PC-9 (cell line): ENCODE measurements at regions not wholly inside any gene's neighbourhood (a gene's known extent, or its start where the extent isn't known, plus 50 kb on each side); places are given as distances from the start of the nearest gene placed in this dataset.

ENCODE experiments used
- BruUV-seq: library from RNA; stranded (reverse); fragments of 400-500 nt; replicated peaks from 2 replicates; lab custom pipeline; 2021; lab: Mats Ljungman, UMichigan
- CTCF ChIA-PET: fragments of 300-600 bp; sonication (Branson Sonifier 250); formaldehyde crosslinking; loops from one replicate; lab custom pipeline; 2022; ENCODE audit warnings: antibody characterized with exemption; lab: Charles Lee
- POLR2A ChIA-PET: fragments of 300-600 bp; sonication (Branson Sonifier 250); formaldehyde crosslinking; loops from one replicate; lab custom pipeline; 2022; ENCODE audit warnings: antibody characterized with exemption; ENCODE audit not compliant: unreplicated experiment; lab: Charles Lee
- DNase-seq, 2 experiments: peaks; one replicate each; pipeline versions ENCODE4 v3.0.0 to v3.0.0-alpha.2; 2015 to 2022; ENCODE audit warnings: mixed read lengths in 1 of 2
- H2AFZ ChIP-seq: fragments of 200-600 bp; sonication (generic); 2 replicates; pipeline ENCODE4 v1.8.1; 2017; ENCODE audit warnings: antibody characterized with exemption
- H3F3A ChIP-seq: fragments of 200-600 bp; sonication (generic); 2 replicates; pipeline ENCODE4 v1.8.1; 2017; ENCODE audit warnings: antibody characterized with exemption, mild to moderate bottlenecking, low read depth; ENCODE audit not compliant: insufficient read depth
- H3K27ac ChIP-seq: fragments of 200-600 bp; sonication (generic); 2 replicates; pipeline ENCODE4 v1.6.1; 2016; ENCODE audit warnings: mixed run types
- H3K27me3 ChIP-seq: fragments of 200-600 bp; sonication (generic); 2 replicates; pipeline ENCODE4 v1.6.1; 2016; ENCODE audit warnings: low read depth, mixed run types; ENCODE audit not compliant: insufficient read depth
- H3K36me3 ChIP-seq: fragments of 200-600 bp; sonication (generic); 2 replicates; pipeline ENCODE4 v1.6.1; 2016; ENCODE audit warnings: low read depth, mixed run types
- H3K4me1 ChIP-seq: fragments of 200-600 bp; sonication (generic); replicated peaks from 2 replicates; pipeline ENCODE4 v1.6.1; 2016; ENCODE audit warnings: mixed run types; ENCODE audit not compliant: insufficient read depth
- H3K4me2 ChIP-seq: fragments of 200-600 bp; sonication (generic); 2 replicates; pipeline ENCODE4 v1.6.1; 2017; ENCODE audit warnings: mixed run types
- H3K4me3 ChIP-seq: fragments of 200-600 bp; sonication (generic); 2 replicates; pipeline ENCODE4 v1.6.1; 2016; ENCODE audit warnings: mixed run types
- H3K79me2 ChIP-seq: fragments of 200-600 bp; sonication (generic); 2 replicates; pipeline ENCODE4 v1.6.1; 2017; ENCODE audit warnings: low read depth, mixed run types
- H3K9me2 ChIP-seq: fragments of 200-600 bp; sonication (generic); 2 replicates; pipeline ENCODE4 v1.8.1; 2017; ENCODE audit warnings: mild to moderate bottlenecking; ENCODE audit not compliant: insufficient read depth
- H3K9me3 ChIP-seq: fragments of 200-600 bp; sonication (generic); 2 replicates; pipeline ENCODE4 v1.8.1; 2016; ENCODE audit warnings: low read depth; ENCODE audit not compliant: insufficient read depth
- H4K20me1 ChIP-seq: fragments of 200-600 bp; sonication (generic); 2 replicates; pipeline ENCODE4 v1.8.1; 2017; ENCODE audit not compliant: insufficient read depth
- EZH2 ChIP-seq: fragments of 200-600 bp; sonication (generic); IDR thresholded peaks from 2 replicates; pipeline ENCODE4 v1.8.0; 2017; ENCODE audit warnings: antibody characterized with exemption, low read depth
- intact Hi-C: fragments of 100-400 bp; cut with micrococcal nuclease; formaldehyde crosslinking; loops from one replicate; pipeline ENCODE4 v1.10.0; 2022; ENCODE audit not compliant: unreplicated experiment
- TF ChIP-seq, protein P1 (sequence below): fragments of 200-600 bp; sonication (generic); conservative IDR thresholded peaks from 2 replicates; pipeline ENCODE4 v1.6.1; 2017; ENCODE audit warnings: mixed run types, antibody characterized with exemption, mild to moderate bottlenecking, moderate library complexity

DNA sequence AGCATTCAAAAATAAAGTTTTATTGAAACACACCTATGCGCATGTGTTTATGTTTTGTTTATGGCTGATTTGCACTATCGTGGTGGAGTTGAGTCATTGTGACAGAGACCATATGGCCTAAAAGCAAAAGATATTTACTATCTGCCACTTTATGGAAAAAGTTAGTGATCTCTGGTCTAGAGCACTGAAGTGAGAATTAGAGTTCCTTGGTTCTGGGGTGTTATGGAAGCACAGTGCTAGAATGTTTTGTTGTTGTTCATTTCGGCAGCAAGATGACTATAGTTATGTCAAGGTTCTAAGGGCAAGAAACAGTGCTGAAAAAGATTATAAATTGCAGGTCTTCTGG, 416.5 kb downstream of the SLC4A3 start:
- CTCF ChIA-PET, result no interaction called here
- POLR2A ChIA-PET, result interaction anchor here (0.6 kb wide), 1 partner anchor 9 kb away, joined by 6 read pairs; no protein-coding TSS in a partner anchor

DNA sequence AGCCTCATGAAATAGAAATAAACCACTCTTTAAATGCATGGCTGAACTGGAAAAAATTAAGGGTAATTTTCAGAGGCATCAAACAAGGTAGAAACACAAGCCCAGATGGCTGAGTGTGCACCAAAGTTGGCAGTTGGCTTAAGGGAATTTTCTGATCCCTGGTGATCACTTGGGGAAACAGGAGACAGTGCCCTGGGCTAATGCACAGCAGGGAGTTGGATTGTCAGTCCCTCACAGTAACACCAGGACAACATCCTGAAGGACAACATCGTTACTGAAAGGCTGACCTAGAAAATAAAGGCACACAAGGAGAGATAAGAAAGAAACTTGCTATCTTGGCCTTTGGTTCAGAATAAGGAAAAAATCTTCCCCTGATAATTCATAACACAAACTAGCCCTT, 417.0 kb downstream of the SLC4A3 start:
- Histone ChIP-seq H3K4me1 (peaks cover 12% of the 10 kb centered on the region), H3K36me3 (no peaks in the 10 kb centered on the region), H4K20me1 (no peaks in the 10 kb centered on the region), H3K9me3 (no peaks in the 10 kb centered on the region), H3K4me3 (no peak overlapping the region), H3K27ac (no peak overlapping the region), H2AFZ (no peak overlapping the region), H3K79me2 (no peaks in the 10 kb centered on the region), H3K4me2 (no peak overlapping the region), H3K27me3 (no peaks in the 10 kb centered on the region), H3F3A (no peaks in the 10 kb centered on the region), H3K9me2 (no peaks in the 10 kb centered on the region; the same call in 1 of the 2 replicates)
- TF ChIP-seq, protein P1, sequence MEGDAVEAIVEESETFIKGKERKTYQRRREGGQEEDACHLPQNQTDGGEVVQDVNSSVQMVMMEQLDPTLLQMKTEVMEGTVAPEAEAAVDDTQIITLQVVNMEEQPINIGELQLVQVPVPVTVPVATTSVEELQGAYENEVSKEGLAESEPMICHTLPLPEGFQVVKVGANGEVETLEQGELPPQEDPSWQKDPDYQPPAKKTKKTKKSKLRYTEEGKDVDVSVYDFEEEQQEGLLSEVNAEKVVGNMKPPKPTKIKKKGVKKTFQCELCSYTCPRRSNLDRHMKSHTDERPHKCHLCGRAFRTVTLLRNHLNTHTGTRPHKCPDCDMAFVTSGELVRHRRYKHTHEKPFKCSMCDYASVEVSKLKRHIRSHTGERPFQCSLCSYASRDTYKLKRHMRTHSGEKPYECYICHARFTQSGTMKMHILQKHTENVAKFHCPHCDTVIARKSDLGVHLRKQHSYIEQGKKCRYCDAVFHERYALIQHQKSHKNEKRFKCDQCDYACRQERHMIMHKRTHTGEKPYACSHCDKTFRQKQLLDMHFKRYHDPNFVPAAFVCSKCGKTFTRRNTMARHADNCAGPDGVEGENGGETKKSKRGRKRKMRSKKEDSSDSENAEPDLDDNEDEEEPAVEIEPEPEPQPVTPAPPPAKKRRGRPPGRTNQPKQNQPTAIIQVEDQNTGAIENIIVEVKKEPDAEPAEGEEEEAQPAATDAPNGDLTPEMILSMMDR, result no peak
- no peak for TF ChIP-seq EZH2
- ChIA-PET CTCF (no interaction called here), POLR2A (no interaction called here)
- DNase-seq, result no peak
- no TSS peak for BruUV-seq
- intact Hi-C loops, result no loop called here

More for the DNA sequence above, 416.5 kb downstream of the SLC4A3 start:
- Histone ChIP-seq H3K27me3 (no peaks in the 10 kb centered on the region), H3K79me2 (no peaks in the 10 kb centered on the region), H3K9me2 (no peaks in the 10 kb centered on the region; the same call in 1 of the 2 replicates), H3F3A (no peaks in the 10 kb centered on the region), H3K27ac (no peak overlapping the region), H3K9me3 (no peaks in the 10 kb centered on the region), H4K20me1 (no peaks in the 10 kb centered on the region), H3K4me2 (no peak overlapping the region), H3K4me1 (peaks cover 12% of the 10 kb centered on the region), H3K4me3 (no peak overlapping the region), H2AFZ (no peak overlapping the region), H3K36me3 (no peaks in the 10 kb centered on the region)
- no peak for TF ChIP-seq EZH2
- TF ChIP-seq, protein P1, result no peak
- DNase-seq, result no peak
- intact Hi-C loops, result no loop called here
- no TSS peak for BruUV-seq

DNA sequence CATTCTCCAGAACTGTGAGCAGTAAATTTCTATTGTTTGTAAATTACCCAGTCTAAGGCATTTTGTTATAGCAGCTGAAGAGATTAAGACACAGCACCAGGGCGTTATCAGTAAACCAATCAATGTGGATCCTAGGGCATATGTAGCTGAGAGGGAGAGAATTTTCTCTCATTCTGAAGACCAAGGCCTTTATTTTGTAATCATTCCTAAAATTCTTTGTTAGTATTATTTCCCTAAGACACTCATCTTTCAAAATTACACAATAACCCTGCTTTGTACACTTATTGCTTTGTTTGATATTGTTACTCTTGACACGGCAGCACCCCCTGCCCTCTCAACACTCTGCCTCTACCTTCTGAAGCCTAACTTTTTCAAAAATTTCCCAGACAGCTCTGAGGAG, 419.1 kb downstream of the SLC4A3 start:
- no peak overlapping the region for H3K4me3 ChIP-seq
- H3K27ac ChIP-seq, result no peak overlapping the region
- no peaks in the 10 kb centered on the region for H3K79me2 ChIP-seq
- no peak for DNase-seq
- H3K9me3 ChIP-seq, result no peaks in the 10 kb centered on the region
- H3K27me3 ChIP-seq, result no peaks in the 10 kb centered on the region
- H3K4me1 ChIP-seq, result peaks cover 12% of the 10 kb centered on the region
- ChIA-PET POLR2A (no interaction called here), CTCF (no interaction called here)
- no peaks in the 10 kb centered on the region for H3F3A ChIP-seq
- H4K20me1 ChIP-seq, result no peaks in the 10 kb centered on the region
- H2AFZ ChIP-seq, result no peak overlapping the region
- no TSS peak for BruUV-seq
- intact Hi-C loops, result no loop called here
- H3K9me2 ChIP-seq, result no peaks in the 10 kb centered on the region; the same call in 1 of the 2 replicates
- H3K4me2 ChIP-seq, result no peak overlapping the region
- no peaks in the 10 kb centered on the region for H3K36me3 ChIP-seq
- TF ChIP-seq, protein P1, result no peak
- no peak for TF ChIP-seq EZH2
